GM21737 (cell line): ENCODE measurements at regions not wholly inside any gene's neighbourhood (a gene's known extent, or its start where the extent isn't known, plus 50 kb on each side); places are given as distances from the start of the nearest gene placed in this dataset.

Experiments used
- ATAC-seq: cut with Tn5 transposase; IDR thresholded peaks from one replicate; pipeline ENCODE4 v1.9.1; 2021; ENCODE audit warnings: mild to moderate bottlenecking, moderate library complexity; ENCODE audit not compliant: unreplicated experiment

GRCh38 chr7:93016681-93017381 is 100.9 kb downstream of the SAMD9 start:
- ATAC-seq: no peak

GRCh38 chr7:93015779-93016481 is 101.8 kb downstream of the SAMD9 start:
- no peak for ATAC-seq

- no peak for ATAC-seq
Observed at GRCh38 chr7:93015101-93015778, 102.5 kb downstream of the SAMD9 start.

GRCh38 chr7:93014410-93014809 is 103.4 kb downstream of the SAMD9 start:
- ATAC-seq: no peak

GRCh38 chr7:93013446-93014061 is 104.2 kb downstream of the SAMD9 start:
- ATAC-seq: no peak

- ATAC-seq: no peak
Observed at GRCh38 chr7:93011351-93012294, 106.2 kb downstream of the SAMD9 start.

- no peak for ATAC-seq
Observed at GRCh38 chr7:93008833-93009232, 108.9 kb downstream of the SAMD9 start.

GRCh38 chr7:93006480-93007095 is 111.2 kb downstream of the SAMD9 start:
- no peak for ATAC-seq

GRCh38 chr7:93004906-93005305 is 112.9 kb downstream of the SAMD9 start:
- no peak for ATAC-seq

- no peak for ATAC-seq
Observed at GRCh38 chr7:92997719-92998118, 120.1 kb downstream of the SAMD9 start.

- ATAC-seq: no peak
Observed at GRCh38 chr7:92997152-92997551, 120.6 kb downstream of the SAMD9 start.

- no peak for ATAC-seq
Observed at GRCh38 chr7:92994901-92995300, 122.9 kb downstream of the SAMD9 start.

- ATAC-seq: no peak
Observed at GRCh38 chr7:92992932-92993331, 124.8 kb downstream of the SAMD9 start.

GRCh38 chr7:92992483-92992882 is 125.3 kb downstream of the SAMD9 start:
- no peak for ATAC-seq

- no peak for ATAC-seq
Observed at GRCh38 chr7:92991190-92991589, 126.6 kb downstream of the SAMD9 start.

GRCh38 chr7:92988941-92989545 is 128.7 kb downstream of the SAMD9 start:
- no peak for ATAC-seq

GRCh38 chr7:92988051-92988450 is 129.7 kb downstream of the SAMD9 start:
- ATAC-seq: no peak

- no peak for ATAC-seq
Observed at GRCh38 chr7:92987538-92987937, 130.2 kb downstream of the SAMD9 start.

GRCh38 chr7:92987095-92987494 is 130.7 kb downstream of the SAMD9 start:
- no peak for ATAC-seq

GRCh38 chr7:92982928-92983327 is 134.9 kb downstream of the SAMD9 start:
- no peak for ATAC-seq
